ENCODE measurements at regions not wholly inside any gene's neighbourhood (a gene's known extent, or its start where the extent isn't known, plus 50 kb on each side); places are given as distances from the start of the nearest gene placed in this dataset.

GRCh38 chr1:177571076-177571475 is 398.8 kb downstream of the SEC16B start:
- Histone ChIP-seq H3K27me3 (replicated peaks) (no peaks in the 10 kb centered on the region; the same call in 1 of the 2 replicates), H3K9me3 (replicated peaks) (no peaks in the 10 kb centered on the region), H3K36me3 (no peaks in the 10 kb centered on the region), H3K4me1 (replicated peaks) (no peaks in the 10 kb centered on the region), H3K4me3 (no peak overlapping the region), H3K27ac (no peak overlapping the region)
- no peak for DNase-seq (ENCODE audit: low read depth in 1 of 2, low spot score in 2 of 2)

- H3K4me3 ChIP-seq: no peak overlapping the region
- no peak overlapping the region for H3K27ac ChIP-seq
- no peaks in the 10 kb centered on the region for H3K9me3 ChIP-seq (replicated peaks)
- no peak for DNase-seq (ENCODE audit: low read depth in 1 of 2, low spot score in 2 of 2)
- no peaks in the 10 kb centered on the region for H3K36me3 ChIP-seq
- no peaks in the 10 kb centered on the region; the same call in 1 of the 2 replicates for H3K27me3 ChIP-seq (replicated peaks)
- H3K4me1 ChIP-seq (replicated peaks): no peaks in the 10 kb centered on the region
Measured at GRCh38 chr1:177569476-177569875, 398.7 kb downstream of the BRINP2 start.

DNA sequence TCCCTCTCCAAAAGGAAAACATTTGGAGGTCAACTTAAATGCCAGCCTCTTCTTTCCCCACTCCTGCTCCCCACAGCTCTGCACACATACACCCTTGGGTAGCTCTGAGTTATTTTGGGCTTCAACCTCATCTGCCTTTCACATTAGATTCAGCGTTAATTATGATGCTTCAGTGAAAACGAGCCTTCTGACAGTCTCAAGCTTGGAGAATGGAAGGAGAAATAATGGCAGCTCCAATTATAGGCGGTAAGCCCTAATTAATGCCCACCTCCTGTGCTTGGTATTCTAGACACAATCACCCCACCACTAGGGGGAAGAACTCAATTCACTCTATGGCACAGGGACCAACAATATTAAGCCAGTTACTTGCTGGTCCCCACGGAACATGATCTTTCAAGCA is 397.9 kb downstream of the BRINP2 start:
- Histone ChIP-seq H3K36me3 (no peaks in the 10 kb centered on the region), H3K27me3 (replicated peaks) (no peaks in the 10 kb centered on the region; the same call in 1 of the 2 replicates)

DNA sequence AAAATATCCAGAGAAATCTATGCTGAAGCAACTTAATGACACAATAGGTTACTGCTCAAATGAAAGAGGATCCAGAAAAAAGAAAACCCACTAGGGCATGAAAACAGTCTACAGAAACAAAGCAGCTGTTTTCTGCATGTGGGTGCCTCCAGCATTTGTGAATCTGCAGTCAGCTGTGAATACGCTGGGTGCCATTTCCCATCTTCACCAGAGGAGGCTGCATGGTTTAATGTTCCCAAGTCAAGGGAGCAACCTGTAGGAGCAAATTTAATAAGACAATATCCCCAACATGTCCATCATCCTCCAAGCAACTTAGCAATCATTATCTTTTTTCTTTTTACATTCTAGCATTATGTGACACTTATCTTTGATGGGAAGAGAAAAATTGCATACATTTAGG is 396.6 kb downstream of the BRINP2 start:
- no peak overlapping the region for H3K4me3 ChIP-seq
- no peak overlapping the region for H3K27ac ChIP-seq
- H3K9me3 ChIP-seq (replicated peaks): no peaks in the 10 kb centered on the region
- no peaks in the 10 kb centered on the region; the same call in 1 of the 2 replicates for H3K27me3 ChIP-seq (replicated peaks)
- no peak for DNase-seq (ENCODE audit: low read depth in 1 of 2, low spot score in 2 of 2)
- H3K36me3 ChIP-seq: no peaks in the 10 kb centered on the region
- no peaks in the 10 kb centered on the region for H3K4me1 ChIP-seq (replicated peaks)

More for the DNA sequence above, 397.9 kb downstream of the BRINP2 start:
- Histone ChIP-seq H3K4me3 (no peak overlapping the region), H3K27ac (no peak overlapping the region), H3K4me1 (replicated peaks) (no peaks in the 10 kb centered on the region), H3K9me3 (replicated peaks) (no peaks in the 10 kb centered on the region)
- no peak for DNase-seq (ENCODE audit: low read depth in 1 of 2, low spot score in 2 of 2)

DNA sequence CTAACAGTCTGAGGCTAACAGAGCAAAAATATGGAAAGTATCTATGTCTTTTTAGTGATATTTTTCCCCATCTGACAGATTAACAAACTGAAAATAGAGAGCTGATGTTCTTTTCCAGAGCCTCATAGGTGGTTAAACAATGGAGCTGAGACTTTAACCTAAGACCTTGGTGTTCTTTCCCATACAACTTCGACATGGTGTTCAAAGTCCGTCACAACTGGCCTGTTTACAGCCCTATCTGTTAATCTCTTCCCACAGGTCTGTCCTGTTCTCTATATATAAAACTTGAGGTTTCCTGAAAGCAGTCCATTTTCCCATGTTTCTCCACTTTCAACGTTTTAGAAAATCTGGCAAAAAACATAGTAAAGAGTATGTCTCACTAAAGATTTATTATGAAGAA is 395.7 kb downstream of the BRINP2 start:
- Histone ChIP-seq H3K9me3 (replicated peaks) (no peaks in the 10 kb centered on the region), H3K27ac (no peak overlapping the region), H3K4me3 (no peak overlapping the region), H3K27me3 (replicated peaks) (no peaks in the 10 kb centered on the region), H3K4me1 (replicated peaks) (no peaks in the 10 kb centered on the region), H3K36me3 (no peaks in the 10 kb centered on the region)
- no peak for DNase-seq (ENCODE audit: low read depth in 1 of 2, low spot score in 2 of 2)

DNA sequence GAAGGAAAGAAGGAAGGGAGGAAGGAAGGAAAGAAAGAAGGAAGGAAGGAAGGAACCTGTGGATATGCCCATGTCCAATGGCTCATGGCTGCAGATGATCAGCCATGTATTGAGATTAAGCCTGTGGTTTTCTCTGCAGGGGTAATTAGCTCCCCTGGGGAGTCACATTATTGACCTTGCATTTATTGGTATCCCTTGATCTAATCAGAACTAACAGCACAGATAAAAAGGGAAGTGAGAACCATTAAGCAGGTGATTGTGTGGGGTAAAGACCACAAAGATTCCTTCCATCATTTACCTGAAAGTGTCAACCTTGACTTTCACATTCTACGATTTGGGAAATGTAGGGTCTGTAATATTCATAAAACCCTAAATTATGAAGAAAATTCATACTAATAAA is 390.7 kb downstream of the BRINP2 start:
- no peak overlapping the region for H3K27ac ChIP-seq
- H3K4me1 ChIP-seq (replicated peaks): no peaks in the 10 kb centered on the region
- H3K36me3 ChIP-seq: no peaks in the 10 kb centered on the region
- no peaks in the 10 kb centered on the region for H3K27me3 ChIP-seq (replicated peaks)
- no peaks in the 10 kb centered on the region for H3K9me3 ChIP-seq (replicated peaks)
- no peak for DNase-seq (ENCODE audit: low read depth in 1 of 2, low spot score in 2 of 2)
- no peak overlapping the region for H3K4me3 ChIP-seq

GRCh38 chr1:177558372-177558771 is 387.6 kb downstream of the BRINP2 start:
- DNase-seq (ENCODE audit: low read depth in 1 of 2, low spot score in 2 of 2): no peak
- no peak overlapping the region for H3K4me3 ChIP-seq
- H3K4me1 ChIP-seq (replicated peaks): no peaks in the 10 kb centered on the region
- no peaks in the 10 kb centered on the region for H3K36me3 ChIP-seq
- no peak overlapping the region for H3K27ac ChIP-seq
- no peaks in the 10 kb centered on the region for H3K27me3 ChIP-seq (replicated peaks)
- no peaks in the 10 kb centered on the region for H3K9me3 ChIP-seq (replicated peaks)

- H3K27me3 ChIP-seq (replicated peaks): no peaks in the 10 kb centered on the region
- DNase-seq (ENCODE audit: low read depth in 1 of 2, low spot score in 2 of 2): no peak
- no peaks in the 10 kb centered on the region for H3K36me3 ChIP-seq
- H3K27ac ChIP-seq: no peak overlapping the region
- no peaks in the 10 kb centered on the region for H3K9me3 ChIP-seq (replicated peaks)
- no peaks in the 10 kb centered on the region for H3K4me1 ChIP-seq (replicated peaks)
- H3K4me3 ChIP-seq: no peak overlapping the region
Measured at GRCh38 chr1:177556163-177556562, 385.4 kb downstream of the BRINP2 start.

DNA sequence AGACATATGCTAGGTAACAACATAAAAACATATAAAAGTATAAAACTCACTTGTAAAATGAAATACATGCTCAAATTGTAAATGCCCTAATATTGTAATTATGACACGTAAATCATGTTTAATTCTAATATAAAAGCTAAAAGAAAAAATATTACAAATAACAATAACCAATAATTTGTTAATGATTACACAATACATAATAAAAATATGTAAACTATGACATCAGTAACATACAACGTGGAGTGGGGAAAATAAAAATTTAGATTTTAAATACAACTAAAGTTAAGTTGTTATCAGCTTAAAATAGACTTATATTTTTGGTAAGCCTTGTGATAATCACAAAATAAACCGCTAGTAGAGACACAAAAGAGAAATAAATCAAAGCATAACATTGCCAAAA is 376.4 kb downstream of the BRINP2 start:
- Histone ChIP-seq H3K36me3 (no peaks in the 10 kb centered on the region), H3K27me3 (replicated peaks) (no peaks in the 10 kb centered on the region), H3K27ac (no peak overlapping the region), H3K4me3 (no peak overlapping the region), H3K4me1 (replicated peaks) (no peaks in the 10 kb centered on the region), H3K9me3 (replicated peaks) (no peaks in the 10 kb centered on the region)
- DNase-seq (ENCODE audit: low read depth in 1 of 2, low spot score in 2 of 2): no peak

DNA sequence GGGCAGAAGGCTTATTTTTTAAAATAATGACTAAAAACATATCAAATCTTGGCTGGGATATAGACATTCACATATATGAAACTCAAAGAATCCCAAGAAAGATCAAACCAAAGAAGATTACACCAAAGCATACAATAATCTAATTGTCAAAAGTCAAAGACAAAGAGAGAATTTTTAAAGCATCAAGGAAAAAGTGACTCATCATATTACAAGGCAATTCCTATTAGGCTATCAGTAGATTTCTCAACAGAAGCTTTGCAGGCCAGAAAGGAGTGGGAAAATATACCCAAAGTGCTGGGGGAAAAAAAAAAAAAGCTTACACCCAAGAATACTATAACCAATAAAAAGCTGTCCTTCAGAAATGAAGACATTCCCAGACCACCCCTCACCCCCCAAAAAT is 375.6 kb downstream of the BRINP2 start:
- H3K27me3 ChIP-seq (replicated peaks): no peaks in the 10 kb centered on the region
- no peaks in the 10 kb centered on the region for H3K4me1 ChIP-seq (replicated peaks)
- H3K27ac ChIP-seq: no peak overlapping the region
- H3K9me3 ChIP-seq (replicated peaks): no peaks in the 10 kb centered on the region
- no peak for DNase-seq (ENCODE audit: low read depth in 1 of 2, low spot score in 2 of 2)
- no peak overlapping the region for H3K4me3 ChIP-seq
- no peaks in the 10 kb centered on the region for H3K36me3 ChIP-seq

- no peaks in the 10 kb centered on the region for H3K36me3 ChIP-seq
- no peak overlapping the region for H3K27ac ChIP-seq
- H3K9me3 ChIP-seq (replicated peaks): no peaks in the 10 kb centered on the region
- no peaks in the 10 kb centered on the region for H3K27me3 ChIP-seq (replicated peaks)
- no peaks in the 10 kb centered on the region for H3K4me1 ChIP-seq (replicated peaks)
- H3K4me3 ChIP-seq: no peak overlapping the region
- DNase-seq (ENCODE audit: low read depth in 1 of 2, low spot score in 2 of 2): no peak
Measured at GRCh38 chr1:177526201-177526600, 355.4 kb downstream of the BRINP2 start.

DNA sequence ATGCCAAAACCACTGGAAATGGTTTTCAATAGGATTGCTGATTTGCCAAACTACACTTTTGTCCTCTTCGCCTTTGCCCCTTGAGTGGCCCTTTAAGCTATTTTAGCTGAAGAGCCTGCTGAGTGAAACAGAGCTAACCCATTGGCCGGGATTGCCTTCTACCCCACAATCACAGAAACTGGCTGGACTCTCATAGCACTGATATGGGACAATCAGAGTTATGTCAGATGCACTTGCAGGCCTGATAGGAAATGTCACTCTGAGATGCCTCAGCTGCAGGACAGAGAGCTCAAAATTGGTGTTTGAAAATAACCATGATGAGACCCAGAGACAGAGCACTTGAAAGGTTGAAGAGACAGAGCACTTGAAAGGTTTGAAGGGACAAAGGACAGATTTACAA is 354.4 kb downstream of the BRINP2 start:
- DNase-seq (ENCODE audit: low read depth in 1 of 2, low spot score in 2 of 2): no peak
- Histone ChIP-seq H3K4me3 (no peak overlapping the region), H3K4me1 (replicated peaks) (no peaks in the 10 kb centered on the region), H3K36me3 (no peaks in the 10 kb centered on the region), H3K27ac (no peak overlapping the region), H3K9me3 (replicated peaks) (no peaks in the 10 kb centered on the region), H3K27me3 (replicated peaks) (no peaks in the 10 kb centered on the region)

- Histone ChIP-seq H3K27ac (no peak overlapping the region), H3K27me3 (replicated peaks) (no peaks in the 10 kb centered on the region), H3K9me3 (replicated peaks) (no peaks in the 10 kb centered on the region), H3K4me1 (replicated peaks) (no peaks in the 10 kb centered on the region), H3K36me3 (no peaks in the 10 kb centered on the region), H3K4me3 (no peak overlapping the region)
- DNase-seq (ENCODE audit: low read depth in 1 of 2, low spot score in 2 of 2): no peak
Measured at GRCh38 chr1:177517546-177517945, 346.8 kb downstream of the BRINP2 start.

DNA sequence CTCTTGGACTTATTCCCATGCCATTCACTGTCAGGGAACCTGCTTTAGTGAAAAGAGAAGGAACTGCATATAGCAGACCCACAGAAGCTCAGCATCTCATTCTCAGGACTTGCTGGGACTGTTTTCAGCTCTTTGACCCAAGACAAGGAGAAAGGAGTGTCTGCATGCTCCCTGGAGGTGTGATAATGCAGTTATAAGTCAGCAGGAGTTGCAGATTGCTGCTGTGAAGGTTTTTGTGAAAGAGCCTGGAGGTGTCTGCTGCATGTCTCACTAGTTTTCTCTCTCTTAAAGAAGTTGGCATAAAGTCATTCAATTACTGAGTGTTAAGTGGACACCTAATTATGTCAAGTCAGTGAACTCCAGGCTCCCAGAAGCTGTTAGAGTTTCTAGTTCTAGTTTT is 343.4 kb downstream of the BRINP2 start:
- no peaks in the 10 kb centered on the region for H3K4me1 ChIP-seq (replicated peaks)
- H3K36me3 ChIP-seq: no peaks in the 10 kb centered on the region
- H3K27me3 ChIP-seq (replicated peaks): no peaks in the 10 kb centered on the region
- H3K27ac ChIP-seq: no peak overlapping the region
- no peaks in the 10 kb centered on the region for H3K9me3 ChIP-seq (replicated peaks)
- no peak for DNase-seq (ENCODE audit: low read depth in 1 of 2, low spot score in 2 of 2)
- no peak overlapping the region for H3K4me3 ChIP-seq

GRCh38 chr1:177511036-177511435 is 340.3 kb downstream of the BRINP2 start:
- Histone ChIP-seq H3K27ac (no peak overlapping the region), H3K4me3 (no peak overlapping the region), H3K27me3 (replicated peaks) (no peaks in the 10 kb centered on the region; the same call in 1 of the 2 replicates), H3K9me3 (replicated peaks) (no peaks in the 10 kb centered on the region), H3K36me3 (no peaks in the 10 kb centered on the region), H3K4me1 (replicated peaks) (no peaks in the 10 kb centered on the region)
- no peak for DNase-seq (ENCODE audit: low read depth in 1 of 2, low spot score in 2 of 2)

Measured in SJSA1 (cell line).